ENCODE measurements at regions not wholly inside any gene's neighbourhood (a gene's known extent, or its start where the extent isn't known, plus 50 kb on each side); places are given as distances from the start of the nearest gene placed in this dataset.

GRCh38 chr5:117411701-117412100, 837.1 kb upstream of the SEMA6A start:
- in situ Hi-C loops (cut with MboI) = no loop called here
- no TSS peak for BruUV-seq (replicated peaks)
- TF ChIP-seq ZNF592 (IDR thresholded peaks at IDR 0.05) = no peak
- TF ChIP-seq SPI1 (IDR thresholded peaks at IDR 0.05; ENCODE audit: borderline replicate concordance, insufficient read depth, low read depth, low read length) = no peak
- TF ChIP-seq FOXK2 (IDR thresholded peaks at IDR 0.05) = no peak
- no peak for TF ChIP-seq EGR1 (IDR thresholded peaks at IDR 0.05; ENCODE audit: borderline replicate concordance in 1 of 2, low read depth in 2 of 2, low read length in 2 of 2)
- TF ChIP-seq LARP7 (IDR thresholded peaks at IDR 0.05) = no peak

More at GRCh38 chr5:117411701-117412100, 837.1 kb upstream of the SEMA6A start:
- RAD21 ChIA-PET (ENCODE audit: unreplicated experiment) = no interaction called here
- FAIRE-seq (no peak), DNase-seq (ENCODE audit: low read depth, low spot score) (no peak), ATAC-seq (no peak)
- Histone ChIP-seq H3K4me1 (ENCODE audit: control insufficient read depth, insufficient read depth, low read length) (no peaks in the 10 kb centered on the region), H3K9me3 (replicated peaks; ENCODE audit: control insufficient read depth, insufficient read depth, low read length) (no peaks in the 10 kb centered on the region), H2AFZ (ENCODE audit: control insufficient read depth, low read depth, low read length) (no peak overlapping the region), H3K27me3 (replicated peaks in 1 of 2; ENCODE audit: control insufficient read depth in 2 of 2, insufficient read depth in 2 of 2, low read length in 1 of 2) (no peaks in the 10 kb centered on the region), H3K4me2 (ENCODE audit: control insufficient read depth, insufficient read depth) (no peak overlapping the region), H4K20me1 (ENCODE audit: control insufficient read depth, insufficient read depth) (no peaks in the 10 kb centered on the region), H3K36me3 (ENCODE audit: control insufficient read depth in 2 of 2, insufficient read depth in 2 of 2, low read length in 1 of 2) (no peaks in the 10 kb centered on the region), H3K4me3 (no peak overlapping the region), H3K27ac (ENCODE audit: control insufficient read depth, insufficient read depth) (no peak overlapping the region), H3K79me2 (ENCODE audit: control insufficient read depth, insufficient read depth, low read length) (no peaks in the 10 kb centered on the region), H3K9ac (ENCODE audit: control insufficient read depth, insufficient read depth, low read length) (no peak overlapping the region)
- POLR2A ChIA-PET = no interaction called here
- intact Hi-C loops (cut with micrococcal nuclease; ENCODE audit: unreplicated experiment) = no loop called here
- CTCF ChIA-PET = interaction anchor here (0.5 kb wide), 1 partner anchor 1198 kb away, joined by 3 read pairs; no protein-coding TSS in a partner anchor
- SMC1A ChIA-PET (ENCODE audit: uncharacterized antibody, unreplicated experiment) = interaction anchor here (0.5 kb wide), 1 partner anchor 162 kb away, joined by 4 read pairs; no protein-coding TSS in a partner anchor

All from GM12878 (cell line).